ENCODE measurements at regions not wholly inside any gene's neighbourhood (a gene's known extent, or its start where the extent isn't known, plus 50 kb on each side); places are given as distances from the start of the nearest gene placed in this dataset.
"Not testable (repeated sequence)": the region's sequence is repeated elsewhere in the genome, so short reads cannot be mapped to it uniquely, and the experiment has no call there.

GRCh38 chr7:41403291-41403690, 299.6 kb downstream of the INHBA start:
- DNase-seq (ENCODE audit: low spot score), result no peak
- Mint-ChIP-seq H3K27me3 (ENCODE audit: unreplicated experiment) (peaks cover 1% of the 10 kb centered on the region), H3K4me1 (ENCODE audit: unreplicated experiment) (peaks cover 36% of the 10 kb centered on the region), H3K9me3 (ENCODE audit: unreplicated experiment) (no peaks in the 10 kb centered on the region), H3K27ac (ENCODE audit: unreplicated experiment) (no peak overlapping the region), H3K36me3 (ENCODE audit: low read depth, unreplicated experiment) (no peaks in the 10 kb centered on the region), H3K4me3 (ENCODE audit: unreplicated experiment) (no peak overlapping the region)
- TF ChIP-seq, protein P1, sequence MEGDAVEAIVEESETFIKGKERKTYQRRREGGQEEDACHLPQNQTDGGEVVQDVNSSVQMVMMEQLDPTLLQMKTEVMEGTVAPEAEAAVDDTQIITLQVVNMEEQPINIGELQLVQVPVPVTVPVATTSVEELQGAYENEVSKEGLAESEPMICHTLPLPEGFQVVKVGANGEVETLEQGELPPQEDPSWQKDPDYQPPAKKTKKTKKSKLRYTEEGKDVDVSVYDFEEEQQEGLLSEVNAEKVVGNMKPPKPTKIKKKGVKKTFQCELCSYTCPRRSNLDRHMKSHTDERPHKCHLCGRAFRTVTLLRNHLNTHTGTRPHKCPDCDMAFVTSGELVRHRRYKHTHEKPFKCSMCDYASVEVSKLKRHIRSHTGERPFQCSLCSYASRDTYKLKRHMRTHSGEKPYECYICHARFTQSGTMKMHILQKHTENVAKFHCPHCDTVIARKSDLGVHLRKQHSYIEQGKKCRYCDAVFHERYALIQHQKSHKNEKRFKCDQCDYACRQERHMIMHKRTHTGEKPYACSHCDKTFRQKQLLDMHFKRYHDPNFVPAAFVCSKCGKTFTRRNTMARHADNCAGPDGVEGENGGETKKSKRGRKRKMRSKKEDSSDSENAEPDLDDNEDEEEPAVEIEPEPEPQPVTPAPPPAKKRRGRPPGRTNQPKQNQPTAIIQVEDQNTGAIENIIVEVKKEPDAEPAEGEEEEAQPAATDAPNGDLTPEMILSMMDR (IDR thresholded peaks at IDR 0.05; ENCODE audit: unreplicated experiment), result no peak

DNA sequence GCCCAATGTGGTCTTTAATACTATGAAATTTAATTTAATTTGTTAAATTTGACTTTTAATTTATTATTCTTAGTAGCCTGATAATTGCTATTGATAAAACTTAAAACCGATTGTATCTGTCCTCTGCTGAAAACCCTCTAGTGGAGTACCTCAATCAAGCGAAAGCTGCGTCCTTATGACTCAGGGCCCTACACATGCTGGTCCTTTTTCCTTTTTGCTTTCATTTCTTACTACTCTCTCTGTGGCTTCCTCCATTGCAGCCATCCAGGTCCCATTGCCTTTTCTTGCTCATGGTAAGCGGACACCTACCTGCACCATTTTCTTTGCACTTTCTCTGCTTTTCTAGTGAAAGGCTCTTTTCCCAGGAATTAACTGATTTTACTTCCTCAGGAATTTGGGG, 301.1 kb downstream of the INHBA start:
- TF ChIP-seq, protein P1 (IDR thresholded peaks at IDR 0.05; ENCODE audit: unreplicated experiment), result no peak

DNA sequence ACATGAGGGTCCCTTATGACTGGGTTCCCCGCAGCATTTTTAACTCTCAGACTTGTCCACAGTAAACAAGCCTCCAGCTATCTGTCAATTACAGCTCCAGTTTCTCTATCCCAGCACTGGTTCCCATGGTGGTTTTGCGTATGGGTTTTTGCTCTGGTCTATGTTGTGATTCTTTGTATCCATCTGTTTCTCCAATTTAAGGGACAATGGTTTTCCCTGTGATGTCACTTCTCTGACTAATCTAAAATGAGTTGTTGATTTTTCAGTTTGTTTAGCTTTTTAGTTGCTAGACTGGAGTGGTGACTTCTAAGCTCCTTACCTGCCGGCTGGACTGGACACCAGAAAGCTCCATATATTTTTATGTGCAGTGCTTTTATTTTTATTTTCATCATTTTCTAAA, 303.7 kb downstream of the INHBA start:
- H3K4me1 Mint-ChIP-seq (ENCODE audit: unreplicated experiment), result peaks cover 12% of the 10 kb centered on the region
- H3K4me3 Mint-ChIP-seq (ENCODE audit: unreplicated experiment), result no peak overlapping the region
- H3K27ac Mint-ChIP-seq (ENCODE audit: unreplicated experiment), result no peak overlapping the region

More for the DNA sequence above, 301.1 kb downstream of the INHBA start:
- no peak overlapping the region for H3K4me3 Mint-ChIP-seq (ENCODE audit: unreplicated experiment)
- H3K36me3 Mint-ChIP-seq (ENCODE audit: low read depth, unreplicated experiment), result no peaks in the 10 kb centered on the region
- H3K9me3 Mint-ChIP-seq (ENCODE audit: unreplicated experiment), result no peaks in the 10 kb centered on the region
- no peak overlapping the region for H3K27ac Mint-ChIP-seq (ENCODE audit: unreplicated experiment)
- H3K27me3 Mint-ChIP-seq (ENCODE audit: unreplicated experiment), result peaks cover 1% of the 10 kb centered on the region
- H3K4me1 Mint-ChIP-seq (ENCODE audit: unreplicated experiment), result peaks cover 31% of the 10 kb centered on the region
- no peak for DNase-seq (ENCODE audit: low spot score)

GRCh38 chr7:41391818-41392217, 311.1 kb downstream of the INHBA start:
- H3K27ac Mint-ChIP-seq (ENCODE audit: unreplicated experiment), result no peak overlapping the region
- no peaks in the 10 kb centered on the region for H3K9me3 Mint-ChIP-seq (ENCODE audit: unreplicated experiment)
- no peaks in the 10 kb centered on the region for H3K36me3 Mint-ChIP-seq (ENCODE audit: low read depth, unreplicated experiment)
- peaks cover 1% of the 10 kb centered on the region for H3K27me3 Mint-ChIP-seq (ENCODE audit: unreplicated experiment)
- TF ChIP-seq, protein P1 (IDR thresholded peaks at IDR 0.05; ENCODE audit: unreplicated experiment), result no peak
- no peak for DNase-seq (ENCODE audit: low spot score)
- peaks cover 8% of the 10 kb centered on the region for H3K4me1 Mint-ChIP-seq (ENCODE audit: unreplicated experiment)
- no peak overlapping the region for H3K4me3 Mint-ChIP-seq (ENCODE audit: unreplicated experiment)

More for the DNA sequence above, 303.7 kb downstream of the INHBA start:
- TF ChIP-seq, protein P1 (IDR thresholded peaks at IDR 0.05; ENCODE audit: unreplicated experiment), result no peak
- no peaks in the 10 kb centered on the region for H3K27me3 Mint-ChIP-seq (ENCODE audit: unreplicated experiment)
- no peaks in the 10 kb centered on the region for H3K36me3 Mint-ChIP-seq (ENCODE audit: low read depth, unreplicated experiment)
- DNase-seq (ENCODE audit: low spot score), result no peak
- H3K9me3 Mint-ChIP-seq (ENCODE audit: unreplicated experiment), result no peaks in the 10 kb centered on the region

GRCh38 chr7:41388933-41389332, 314.0 kb downstream of the INHBA start:
- not testable (repeated sequence) for H3K36me3 Mint-ChIP-seq (ENCODE audit: low read depth, unreplicated experiment); H3K9me3 Mint-ChIP-seq (ENCODE audit: unreplicated experiment)
- peaks cover 13% of the 10 kb centered on the region for H3K4me1 Mint-ChIP-seq (ENCODE audit: unreplicated experiment)

GRCh38 chr7:41385996-41386395, 316.9 kb downstream of the INHBA start:
- Mint-ChIP-seq H3K27me3 (ENCODE audit: unreplicated experiment) (peaks cover 1% of the 10 kb centered on the region), H3K9me3 (ENCODE audit: unreplicated experiment) (no peaks in the 10 kb centered on the region), H3K4me3 (ENCODE audit: unreplicated experiment) (no peak overlapping the region), H3K36me3 (ENCODE audit: low read depth, unreplicated experiment) (no peaks in the 10 kb centered on the region), H3K27ac (ENCODE audit: unreplicated experiment) (no peak overlapping the region), H3K4me1 (ENCODE audit: unreplicated experiment) (peaks cover 13% of the 10 kb centered on the region)
- no peak for DNase-seq (ENCODE audit: low spot score)
- TF ChIP-seq, protein P1 (IDR thresholded peaks at IDR 0.05; ENCODE audit: unreplicated experiment), result no peak

More at GRCh38 chr7:41388933-41389332, 314.0 kb downstream of the INHBA start:
- H3K27ac Mint-ChIP-seq (ENCODE audit: unreplicated experiment); H3K27me3 Mint-ChIP-seq (ENCODE audit: unreplicated experiment); H3K4me3 Mint-ChIP-seq (ENCODE audit: unreplicated experiment); DNase-seq (ENCODE audit: low spot score): not testable (repeated sequence)
